ENCODE measurements at regions not wholly inside any gene's neighbourhood (a gene's known extent, or its start where the extent isn't known, plus 50 kb on each side); places are given as distances from the start of the nearest gene placed in this dataset.

DNA sequence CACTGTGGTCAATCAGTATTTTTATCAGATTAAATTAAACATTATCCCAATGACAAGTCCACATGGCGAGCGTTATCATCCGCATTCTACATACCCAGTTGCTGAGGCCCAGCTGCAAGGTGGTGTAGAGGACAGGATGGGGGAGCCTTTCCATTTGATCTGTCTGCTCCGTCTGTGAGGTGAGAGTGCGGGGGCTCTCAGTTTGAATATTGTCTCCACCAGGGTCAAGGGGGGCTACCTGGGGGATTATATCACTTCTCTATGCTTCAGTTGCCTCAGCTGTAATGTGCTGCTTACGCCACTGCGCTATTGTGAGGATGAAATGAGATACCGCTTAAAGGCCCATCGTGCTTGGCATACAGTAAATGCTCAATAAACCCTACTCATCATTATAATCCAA, 1106.0 kb downstream of the BCL11B start:
- no peak for TF ChIP-seq YY1 (IDR thresholded peaks at IDR 0.05; ENCODE audit: insufficient read depth, insufficient read length)
- TF ChIP-seq ZNF274 (IDR thresholded peaks at IDR 0.05; ENCODE audit: low read depth, low read length), result no peak
